Chondrocyte (in vitro differentiated cells): ENCODE measurements at regions not wholly inside any gene's neighbourhood (a gene's known extent, or its start where the extent isn't known, plus 50 kb on each side); places are given as distances from the start of the nearest gene placed in this dataset.

Source experiments
- DNase-seq: peaks from one replicate; pipeline ENCODE4 v3.0.0; 2021; ENCODE audit warnings: mixed read lengths, low spot score
- H3K27ac Mint-ChIP-seq: one replicate; pipeline ENCODE4 v1.8.0; 2021; ENCODE audit warnings: mild to moderate bottlenecking, moderate library complexity, mixed read lengths; ENCODE audit not compliant: unreplicated experiment
- H3K27me3 Mint-ChIP-seq: 2 replicates; pipeline ENCODE4 v1.8.0; 2021; ENCODE audit warnings: low read depth, mixed read lengths
- H3K36me3 Mint-ChIP-seq: 2 replicates; pipeline ENCODE4 v1.8.0; 2021; ENCODE audit warnings: low read depth, mixed read lengths
- H3K4me1 Mint-ChIP-seq: 2 replicates; pipeline ENCODE4 v1.8.0; 2021; ENCODE audit warnings: low read depth, mild to moderate bottlenecking, mixed read lengths
- H3K4me3 Mint-ChIP-seq: one replicate; pipeline ENCODE4 v1.8.0; 2021; ENCODE audit warnings: mild to moderate bottlenecking, moderate library complexity, mixed read lengths; ENCODE audit not compliant: unreplicated experiment
- H3K9me3 Mint-ChIP-seq: 2 replicates; pipeline ENCODE4 v1.8.0; 2021; ENCODE audit warnings: low read depth, mixed read lengths
- TF ChIP-seq, protein P1 (sequence below): fragments of 200-600 bp; sonication (generic); IDR thresholded peaks from 2 replicates; pipeline ENCODE4 v1.5.0; 2021; ENCODE audit warnings: antibody characterized with exemption, mild to moderate bottlenecking, moderate library complexity

DNA sequence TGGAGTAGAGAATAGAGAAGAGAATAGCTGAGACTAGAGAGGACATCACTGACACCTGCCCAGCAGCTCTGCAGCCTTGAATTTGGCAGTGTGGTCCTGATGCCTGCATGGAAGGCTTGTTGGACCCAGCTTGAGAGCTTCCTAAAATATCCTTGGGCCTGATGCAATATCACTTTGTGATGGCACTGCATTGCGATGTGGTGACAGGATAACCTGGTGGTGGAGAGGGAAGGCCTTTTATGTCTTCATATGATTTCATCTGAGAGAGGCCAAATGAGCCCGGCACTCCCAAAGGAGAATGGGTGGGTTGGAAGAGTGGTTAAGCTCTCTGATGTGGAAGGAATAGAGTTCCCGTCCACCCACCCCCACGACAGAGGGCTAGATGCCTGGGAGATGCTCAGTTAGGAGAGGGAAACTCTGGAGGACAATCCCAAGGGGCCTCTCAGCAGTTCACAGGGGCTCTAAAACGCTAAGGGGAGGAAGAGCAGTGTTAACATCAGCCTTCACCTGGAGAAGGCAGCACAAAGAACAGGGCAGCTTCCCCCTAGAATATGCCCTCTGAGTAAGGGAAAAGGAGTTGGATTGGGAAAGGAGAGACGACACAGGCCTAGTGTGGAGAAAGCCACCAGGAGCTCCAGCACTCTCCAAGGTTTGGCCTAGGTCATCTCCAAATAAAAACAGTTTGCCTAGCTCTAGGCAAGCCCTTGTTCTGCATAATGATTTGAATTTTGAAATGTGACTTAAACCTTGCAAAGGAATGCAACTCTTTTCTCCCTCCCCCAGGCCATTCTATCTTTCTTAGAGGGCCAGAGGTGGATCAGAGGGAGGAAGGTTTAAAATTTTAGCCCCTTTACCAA, 99.8 kb upstream of the SSBP2 start:
- peaks cover 52% of the 10 kb centered on the region for H3K4me1 Mint-ChIP-seq
- H3K27ac Mint-ChIP-seq, result peak overlapping the region; percentile 93
- H3K36me3 Mint-ChIP-seq, result no peaks in the 10 kb centered on the region
- H3K9me3 Mint-ChIP-seq, result no peaks in the 10 kb centered on the region
- TF ChIP-seq, protein P1, sequence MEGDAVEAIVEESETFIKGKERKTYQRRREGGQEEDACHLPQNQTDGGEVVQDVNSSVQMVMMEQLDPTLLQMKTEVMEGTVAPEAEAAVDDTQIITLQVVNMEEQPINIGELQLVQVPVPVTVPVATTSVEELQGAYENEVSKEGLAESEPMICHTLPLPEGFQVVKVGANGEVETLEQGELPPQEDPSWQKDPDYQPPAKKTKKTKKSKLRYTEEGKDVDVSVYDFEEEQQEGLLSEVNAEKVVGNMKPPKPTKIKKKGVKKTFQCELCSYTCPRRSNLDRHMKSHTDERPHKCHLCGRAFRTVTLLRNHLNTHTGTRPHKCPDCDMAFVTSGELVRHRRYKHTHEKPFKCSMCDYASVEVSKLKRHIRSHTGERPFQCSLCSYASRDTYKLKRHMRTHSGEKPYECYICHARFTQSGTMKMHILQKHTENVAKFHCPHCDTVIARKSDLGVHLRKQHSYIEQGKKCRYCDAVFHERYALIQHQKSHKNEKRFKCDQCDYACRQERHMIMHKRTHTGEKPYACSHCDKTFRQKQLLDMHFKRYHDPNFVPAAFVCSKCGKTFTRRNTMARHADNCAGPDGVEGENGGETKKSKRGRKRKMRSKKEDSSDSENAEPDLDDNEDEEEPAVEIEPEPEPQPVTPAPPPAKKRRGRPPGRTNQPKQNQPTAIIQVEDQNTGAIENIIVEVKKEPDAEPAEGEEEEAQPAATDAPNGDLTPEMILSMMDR, result no peak
- H3K4me3 Mint-ChIP-seq, result peak overlapping the region; percentile 76
- no peaks in the 10 kb centered on the region for H3K27me3 Mint-ChIP-seq
- DNase-seq, result no peak

DNA sequence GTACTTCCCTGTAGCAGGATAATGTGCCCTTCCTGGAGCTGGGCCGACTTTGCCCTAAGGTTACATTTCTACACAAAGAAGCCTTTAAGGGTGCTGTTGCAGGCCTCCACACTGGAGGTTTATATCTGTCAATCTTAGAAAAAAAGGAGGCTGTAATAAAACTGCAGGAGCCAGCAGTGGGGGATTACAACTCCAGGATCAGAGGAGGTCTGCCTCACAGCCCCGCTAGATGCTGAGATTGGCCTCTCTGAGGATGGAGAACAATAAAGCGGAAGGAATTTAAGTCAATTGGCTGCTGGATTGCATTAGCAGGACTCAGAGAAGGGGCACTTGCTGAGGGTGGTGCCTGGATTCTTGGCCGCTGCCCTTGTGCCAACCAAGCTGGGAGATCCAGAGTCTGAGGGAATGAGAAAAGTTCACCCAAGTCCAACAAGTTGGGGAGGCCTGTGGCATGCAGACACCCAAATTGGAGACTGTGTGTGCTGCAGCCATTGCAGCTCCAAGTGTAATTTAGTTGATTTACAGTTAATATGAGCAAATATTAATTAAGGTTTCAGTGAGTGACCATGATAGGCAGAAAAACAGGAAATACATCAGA, 99.0 kb upstream of the SSBP2 start:
- Mint-ChIP-seq H3K36me3 (no peaks in the 10 kb centered on the region), H3K27me3 (no peaks in the 10 kb centered on the region), H3K4me1 (peaks cover 46% of the 10 kb centered on the region), H3K27ac (peak overlapping the region; percentile 93), H3K9me3 (no peaks in the 10 kb centered on the region), H3K4me3 (no peak overlapping the region)
- DNase-seq, result no peak
- TF ChIP-seq, protein P1, result no peak

DNA sequence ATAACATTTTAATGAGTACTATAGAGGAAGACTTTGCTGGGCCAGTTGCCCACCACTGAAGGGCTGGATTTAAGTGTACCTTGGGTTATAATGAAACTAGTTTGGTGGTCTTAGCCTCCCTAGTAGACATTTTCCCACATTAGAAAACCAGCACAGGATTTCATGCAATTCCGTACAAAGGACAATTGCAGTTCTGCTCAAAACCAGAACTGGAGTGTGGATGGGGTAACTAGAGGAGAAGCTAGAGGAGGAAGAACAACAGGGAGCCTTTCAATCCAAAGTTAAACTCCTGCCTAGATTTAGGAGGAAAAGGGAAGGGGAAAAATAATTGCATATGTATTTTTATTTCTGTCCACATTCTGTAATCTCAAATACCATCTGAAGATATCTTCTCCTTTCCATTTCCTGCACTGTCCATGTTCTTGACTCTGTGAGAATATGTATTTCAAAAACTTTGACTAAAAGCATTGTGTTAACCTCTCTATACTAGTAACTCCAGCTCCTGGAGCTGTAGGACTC, 97.5 kb upstream of the SSBP2 start:
- H3K27ac Mint-ChIP-seq, result no peak overlapping the region
- DNase-seq, result no peak
- no peaks in the 10 kb centered on the region for H3K9me3 Mint-ChIP-seq
- peaks cover 36% of the 10 kb centered on the region for H3K4me1 Mint-ChIP-seq
- no peak overlapping the region for H3K4me3 Mint-ChIP-seq
- TF ChIP-seq, protein P1, result no peak
- H3K27me3 Mint-ChIP-seq, result no peaks in the 10 kb centered on the region
- no peaks in the 10 kb centered on the region for H3K36me3 Mint-ChIP-seq

DNA sequence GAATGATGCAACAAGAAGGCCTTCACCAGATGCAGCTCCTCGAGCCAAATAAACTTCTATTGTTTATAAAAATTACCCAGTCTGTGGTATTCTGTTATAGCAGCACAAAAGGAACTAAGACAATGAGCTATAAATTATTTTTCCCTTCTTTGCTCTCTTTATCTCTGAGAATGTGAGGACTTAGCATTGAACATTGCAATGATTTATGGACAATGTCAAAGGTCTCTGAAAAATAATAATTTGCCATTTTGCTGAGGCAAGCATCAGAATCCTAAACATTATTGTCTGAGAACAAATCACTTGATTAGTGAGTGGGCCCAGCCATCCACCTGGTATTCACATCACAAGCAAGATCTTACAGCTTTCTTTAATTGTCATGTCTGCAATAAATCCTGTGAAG, 95.4 kb upstream of the SSBP2 start:
- no peaks in the 10 kb centered on the region for H3K27me3 Mint-ChIP-seq
- peaks cover 29% of the 10 kb centered on the region for H3K4me1 Mint-ChIP-seq

DNA sequence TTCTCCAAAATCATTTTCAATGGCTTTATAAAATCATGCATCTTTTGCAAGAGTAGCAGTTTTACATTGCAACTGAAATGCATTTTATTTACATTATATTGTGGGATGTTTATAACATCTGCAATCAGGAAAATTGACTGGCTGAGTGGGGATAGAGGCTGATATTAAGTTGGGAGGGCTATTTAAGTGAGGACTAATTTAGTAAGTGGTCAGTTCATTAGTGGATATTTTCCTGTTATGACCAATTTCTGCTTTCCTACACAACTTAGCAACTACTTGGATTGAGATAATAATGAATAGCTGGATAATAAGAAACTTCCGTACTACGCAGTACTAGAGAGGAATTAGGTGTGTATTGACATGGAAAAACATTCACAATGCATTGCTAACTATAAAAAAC, 92.9 kb upstream of the SSBP2 start:
- H3K4me1 Mint-ChIP-seq, result peaks cover 17% of the 10 kb centered on the region
- no peaks in the 10 kb centered on the region for H3K36me3 Mint-ChIP-seq
- H3K9me3 Mint-ChIP-seq, result no peaks in the 10 kb centered on the region
- H3K27me3 Mint-ChIP-seq, result no peaks in the 10 kb centered on the region
- H3K27ac Mint-ChIP-seq, result no peak overlapping the region
- DNase-seq, result no peak
- TF ChIP-seq, protein P1, result no peak
- no peak overlapping the region for H3K4me3 Mint-ChIP-seq

More for the DNA sequence above, 95.4 kb upstream of the SSBP2 start:
- TF ChIP-seq, protein P1, result no peak
- no peak overlapping the region for H3K4me3 Mint-ChIP-seq
- H3K36me3 Mint-ChIP-seq, result no peaks in the 10 kb centered on the region
- DNase-seq, result no peak
- H3K9me3 Mint-ChIP-seq, result no peaks in the 10 kb centered on the region
- no peak overlapping the region for H3K27ac Mint-ChIP-seq
